ENCODE measurements at regions not wholly inside any gene's neighbourhood (a gene's known extent, or its start where the extent isn't known, plus 50 kb on each side); places are given as distances from the start of the nearest gene placed in this dataset.

GRCh38 chr13:97574926-97575325, 141.0 kb downstream of the RAP2A start (continued):
- no peak for TF ChIP-seq ZNF18 (CRISPR knock-in tag; IDR thresholded peaks at IDR 0.05; ENCODE audit: insufficient replicate concordance)
- no peak for TF ChIP-seq ZC3H13 (CRISPR knock-in tag; IDR thresholded peaks at IDR 0.05)
- TF ChIP-seq ZBTB2 (CRISPR knock-in tag; IDR thresholded peaks at IDR 0.05; ENCODE audit: low read depth): no peak
- TF ChIP-seq TMF1 (CRISPR knock-in tag; IDR thresholded peaks at IDR 0.05; ENCODE audit: low read depth): no peak
- TF ChIP-seq ZMAT5 (CRISPR knock-in tag; IDR thresholded peaks at IDR 0.05; ENCODE audit: borderline replicate concordance, low read depth): no peak
- no peak for TF ChIP-seq ATF1 (CRISPR knock-in tag; IDR thresholded peaks at IDR 0.05)
- TF ChIP-seq KAT8 (CRISPR knock-in tag; IDR thresholded peaks at IDR 0.05): no peak
- TF ChIP-seq BRD4 (CRISPR knock-in tag; IDR thresholded peaks at IDR 0.05): no peak
- no peak for TF ChIP-seq NR2C2 (CRISPR knock-in tag; IDR thresholded peaks at IDR 0.05; ENCODE audit: borderline replicate concordance)
- no peak for TF ChIP-seq HBP1 (CRISPR knock-in tag; IDR thresholded peaks at IDR 0.05; ENCODE audit: low read depth)
- no peak for TF ChIP-seq MAFF (IDR thresholded peaks at IDR 0.05; ENCODE audit: low read depth, low read length)
- TF ChIP-seq ZFP41 (CRISPR knock-in tag; IDR thresholded peaks at IDR 0.05; ENCODE audit: borderline replicate concordance): no peak
- TF ChIP-seq HNF4G (IDR thresholded peaks at IDR 0.05; ENCODE audit: borderline replicate concordance, low read depth, low read length): no peak
- TF ChIP-seq HNF4G (CRISPR knock-in tag; IDR thresholded peaks at IDR 0.05; ENCODE audit: borderline replicate concordance, low read depth): no peak
- TF ChIP-seq STAG1 (CRISPR knock-in tag; IDR thresholded peaks at IDR 0.05): peak; percentile 93
- TF ChIP-seq RFX3 (CRISPR knock-in tag; IDR thresholded peaks at IDR 0.05): no peak
- peak; percentile 37 for TF ChIP-seq TEAD3 (CRISPR knock-in tag; optimal IDR thresholded peaks at IDR 0.05; ENCODE audit: borderline replicate concordance)
- no peak for TF ChIP-seq KIAA2018 (CRISPR knock-in tag; IDR thresholded peaks at IDR 0.05; ENCODE audit: borderline replicate concordance)
- no peak for TF ChIP-seq ZNF768 (CRISPR knock-in tag; IDR thresholded peaks at IDR 0.05)
